WTC11 (cell line): ENCODE measurements at regions not wholly inside any gene's neighbourhood (a gene's known extent, or its start where the extent isn't known, plus 50 kb on each side); places are given as distances from the start of the nearest gene placed in this dataset.

Experiments
- ATAC-seq: fragments of 200-7000 bp; cut with Tn5 transposase; 2 replicates; pipeline ENCODE4 v1.10.0; 2021; ENCODE audit warnings: mild to moderate bottlenecking, moderate library complexity
- CTCF ChIA-PET: fragments of 300-600 bp; sonication (Branson Sonifier 250); formaldehyde crosslinking; loops from one replicate; lab custom pipeline; 2021; ENCODE audit warnings: antibody characterized with exemption; lab: Charles Lee
- POLR2A ChIA-PET: fragments of 350-600 bp; sonication (Branson Sonifier 250); formaldehyde crosslinking; loops from one replicate; lab custom pipeline; 2021; ENCODE audit warnings: antibody characterized with exemption; lab: Charles Lee
- DNase-seq: peaks from one replicate; pipeline ENCODE4 v3.0.0; 2021; ENCODE audit warnings: low spot score
- H3K27ac Mint-ChIP-seq: 2 replicates; pipeline ENCODE4 v1.8.0; 2021; ENCODE audit warnings: mixed read lengths
- H3K27me3 Mint-ChIP-seq: 2 replicates; pipeline ENCODE4 v1.8.0; 2021; ENCODE audit warnings: low read depth, mild to moderate bottlenecking, moderate library complexity, mixed read lengths
- H3K36me3 Mint-ChIP-seq: 2 replicates; pipeline ENCODE4 v1.8.0; 2021; ENCODE audit warnings: mixed read lengths
- H3K4me1 Mint-ChIP-seq: 2 replicates; pipeline ENCODE4 v1.8.0; 2022; ENCODE audit warnings: mixed read lengths
- H3K4me3 Mint-ChIP-seq: 2 replicates; pipeline ENCODE4 v1.8.0; 2021; ENCODE audit warnings: mild to moderate bottlenecking, moderate library complexity, mixed read lengths
- H3K9me3 Mint-ChIP-seq: 2 replicates; pipeline ENCODE4 v1.8.0; 2021; ENCODE audit warnings: mixed read lengths
- CREB1 ChIP-seq: sonication (generic); formaldehyde crosslinking; IDR thresholded peaks from 2 replicates; pipeline ENCODE4 v1.8.0; 2023; ENCODE audit warnings: mild to moderate bottlenecking, missing genetic modification reagents
- E2F4 ChIP-seq: sonication (generic); formaldehyde crosslinking; IDR thresholded peaks from 2 replicates; pipeline ENCODE4 v1.8.1; 2022; ENCODE audit warnings: low read depth, mild to moderate bottlenecking, moderate library complexity, missing genetic modification reagents, borderline replicate concordance
- FOXJ3 ChIP-seq: sonication (generic); formaldehyde crosslinking; IDR thresholded peaks from 2 replicates; pipeline ENCODE4 v1.9.0; 2021; ENCODE audit warnings: missing genetic modification reagents, mild to moderate bottlenecking, borderline replicate concordance
- GRHL2 ChIP-seq: fragments of 250-450 bp; sonication (Bioruptor Pico); IDR thresholded peaks from 2 replicates; pipeline ENCODE4 v1.8.0; 2022; ENCODE audit warnings: mild to moderate bottlenecking, moderate library complexity; ENCODE audit not compliant: insufficient replicate concordance, severe bottlenecking
- HMGA2 ChIP-seq: fragments of 250-450 bp; sonication (Bioruptor Pico); IDR thresholded peaks from 2 replicates; pipeline ENCODE4 v1.4.0; 2021; ENCODE audit warnings: mild to moderate bottlenecking, moderate library complexity
- NR2C2 ChIP-seq: sonication (generic); formaldehyde crosslinking; IDR thresholded peaks from 2 replicates; pipeline ENCODE4 v1.8.0; 2022; ENCODE audit warnings: mild to moderate bottlenecking, missing genetic modification reagents
- RORB ChIP-seq: fragments of 250-450 bp; sonication (Bioruptor Pico); IDR thresholded peaks from 2 replicates; pipeline ENCODE4 v1.9.0; 2021; ENCODE audit warnings: mild to moderate bottlenecking
- SOX15 ChIP-seq: fragments of 250-450 bp; sonication (Bioruptor Pico); IDR thresholded peaks from 2 replicates; pipeline ENCODE4 v1.9.0; 2021; ENCODE audit warnings: mild to moderate bottlenecking
- TCF7 ChIP-seq: sonication (generic); formaldehyde crosslinking; IDR thresholded peaks from 2 replicates; pipeline ENCODE4 v1.8.0; 2022; ENCODE audit warnings: mild to moderate bottlenecking, low read depth, missing genetic modification reagents, moderate library complexity
- TP53 ChIP-seq: sonication (generic); formaldehyde crosslinking; IDR thresholded peaks from 2 replicates; pipeline ENCODE4 v1.8.1; 2023; ENCODE audit warnings: mild to moderate bottlenecking, missing genetic modification reagents
- USF2 ChIP-seq: sonication (generic); formaldehyde crosslinking; IDR thresholded peaks from 2 replicates; pipeline ENCODE4 v1.8.1; 2023; ENCODE audit warnings: mild to moderate bottlenecking, missing genetic modification reagents, moderate library complexity
- ZNF263 ChIP-seq: sonication (generic); formaldehyde crosslinking; IDR thresholded peaks from 2 replicates; pipeline ENCODE4 v1.8.1; 2022; ENCODE audit warnings: low read depth, mild to moderate bottlenecking, moderate library complexity, missing genetic modification reagents
- ZNF423 ChIP-seq: fragments of 250-450 bp; sonication (Bioruptor Pico); IDR thresholded peaks from 2 replicates; pipeline ENCODE4 v2.1.2; 2022; ENCODE audit warnings: mild to moderate bottlenecking, moderate library complexity
- ZNF512 ChIP-seq: sonication (generic); formaldehyde crosslinking; IDR thresholded peaks from 2 replicates; pipeline ENCODE4 v1.8.1; 2022; ENCODE audit warnings: missing genetic modification reagents, borderline replicate concordance
- ZNF671 ChIP-seq: fragments of 250-450 bp; sonication (Bioruptor Pico); IDR thresholded peaks from 2 replicates; pipeline ENCODE4 v1.8.0; 2021; ENCODE audit warnings: mild to moderate bottlenecking
- TF ChIP-seq, protein P1 (sequence below): sonication (generic); formaldehyde crosslinking; IDR thresholded peaks from 2 replicates; pipeline ENCODE4 v1.8.0; 2022; ENCODE audit warnings: mild to moderate bottlenecking, missing genetic modification reagents
- TF ChIP-seq, protein P2 (sequence below): sonication (generic); formaldehyde crosslinking; IDR thresholded peaks from 2 replicates; pipeline ENCODE4 v1.8.0; 2023; ENCODE audit warnings: missing genetic modification reagents, mild to moderate bottlenecking, borderline replicate concordance
- TF ChIP-seq, protein P3 (sequence below): sonication (generic); formaldehyde crosslinking; IDR thresholded peaks from 2 replicates; pipeline ENCODE4 v1.8.0; 2022; ENCODE audit warnings: mild to moderate bottlenecking, missing genetic modification reagents

- no peak for TF ChIP-seq ZNF512 (CRISPR knock-in tag)
These were observed 118.2 kb downstream of the RTP5 start (continued) for GRCh38 chr2:241987726-241988125.

GRCh38 chr2:241988146-241988545 lies 118.6 kb downstream of the RTP5 start:
- peaks cover 2% of the 10 kb centered on the region; the same call in 1 of the 2 replicates for H3K27me3 Mint-ChIP-seq
- no peak overlapping the region for H3K4me3 Mint-ChIP-seq
- H3K36me3 Mint-ChIP-seq = peaks cover 14% of the 10 kb centered on the region
- ChIA-PET POLR2A (no interaction called here), CTCF (no interaction called here)
- peaks cover 35% of the 10 kb centered on the region for H3K9me3 Mint-ChIP-seq
- TF ChIP-seq USF2 (CRISPR knock-in tag) (no peak), ZNF671 (CRISPR knock-in tag) (no peak), TP53 (CRISPR knock-in tag) (no peak), GRHL2 (no peak), FOXJ3 (CRISPR knock-in tag) (no peak), SOX15 (CRISPR knock-in tag) (no peak), ZNF423 (CRISPR knock-in tag) (no peak)
- TF ChIP-seq, protein P1, sequence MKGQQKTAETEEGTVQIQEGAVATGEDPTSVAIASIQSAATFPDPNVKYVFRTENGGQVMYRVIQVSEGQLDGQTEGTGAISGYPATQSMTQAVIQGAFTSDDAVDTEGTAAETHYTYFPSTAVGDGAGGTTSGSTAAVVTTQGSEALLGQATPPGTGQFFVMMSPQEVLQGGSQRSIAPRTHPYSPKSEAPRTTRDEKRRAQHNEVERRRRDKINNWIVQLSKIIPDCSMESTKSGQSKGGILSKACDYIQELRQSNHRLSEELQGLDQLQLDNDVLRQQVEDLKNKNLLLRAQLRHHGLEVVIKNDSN = no peak
- no peak for DNase-seq
- ATAC-seq = no peak
- H3K27ac Mint-ChIP-seq = no peak overlapping the region
- no peaks in the 10 kb centered on the region for H3K4me1 Mint-ChIP-seq

- Mint-ChIP-seq H3K27ac (no peak overlapping the region), H3K9me3 (peaks cover 35% of the 10 kb centered on the region), H3K27me3 (peaks cover under 1% of the 10 kb centered on the region; the same call in 1 of the 2 replicates), H3K36me3 (peaks cover 14% of the 10 kb centered on the region)
- CTCF ChIA-PET = no interaction called here
- ATAC-seq = no peak
- TF ChIP-seq TCF7 (CRISPR knock-in tag) (no peak), HMGA2 (CRISPR knock-in tag) (no peak), NR2C2 (CRISPR knock-in tag) (no peak), CREB1 (CRISPR knock-in tag) (no peak), RORB (CRISPR knock-in tag) (no peak), ZNF263 (CRISPR knock-in tag) (no peak), E2F4 (no peak), ZNF512 (CRISPR knock-in tag) (no peak)
- TF ChIP-seq, protein P2, sequence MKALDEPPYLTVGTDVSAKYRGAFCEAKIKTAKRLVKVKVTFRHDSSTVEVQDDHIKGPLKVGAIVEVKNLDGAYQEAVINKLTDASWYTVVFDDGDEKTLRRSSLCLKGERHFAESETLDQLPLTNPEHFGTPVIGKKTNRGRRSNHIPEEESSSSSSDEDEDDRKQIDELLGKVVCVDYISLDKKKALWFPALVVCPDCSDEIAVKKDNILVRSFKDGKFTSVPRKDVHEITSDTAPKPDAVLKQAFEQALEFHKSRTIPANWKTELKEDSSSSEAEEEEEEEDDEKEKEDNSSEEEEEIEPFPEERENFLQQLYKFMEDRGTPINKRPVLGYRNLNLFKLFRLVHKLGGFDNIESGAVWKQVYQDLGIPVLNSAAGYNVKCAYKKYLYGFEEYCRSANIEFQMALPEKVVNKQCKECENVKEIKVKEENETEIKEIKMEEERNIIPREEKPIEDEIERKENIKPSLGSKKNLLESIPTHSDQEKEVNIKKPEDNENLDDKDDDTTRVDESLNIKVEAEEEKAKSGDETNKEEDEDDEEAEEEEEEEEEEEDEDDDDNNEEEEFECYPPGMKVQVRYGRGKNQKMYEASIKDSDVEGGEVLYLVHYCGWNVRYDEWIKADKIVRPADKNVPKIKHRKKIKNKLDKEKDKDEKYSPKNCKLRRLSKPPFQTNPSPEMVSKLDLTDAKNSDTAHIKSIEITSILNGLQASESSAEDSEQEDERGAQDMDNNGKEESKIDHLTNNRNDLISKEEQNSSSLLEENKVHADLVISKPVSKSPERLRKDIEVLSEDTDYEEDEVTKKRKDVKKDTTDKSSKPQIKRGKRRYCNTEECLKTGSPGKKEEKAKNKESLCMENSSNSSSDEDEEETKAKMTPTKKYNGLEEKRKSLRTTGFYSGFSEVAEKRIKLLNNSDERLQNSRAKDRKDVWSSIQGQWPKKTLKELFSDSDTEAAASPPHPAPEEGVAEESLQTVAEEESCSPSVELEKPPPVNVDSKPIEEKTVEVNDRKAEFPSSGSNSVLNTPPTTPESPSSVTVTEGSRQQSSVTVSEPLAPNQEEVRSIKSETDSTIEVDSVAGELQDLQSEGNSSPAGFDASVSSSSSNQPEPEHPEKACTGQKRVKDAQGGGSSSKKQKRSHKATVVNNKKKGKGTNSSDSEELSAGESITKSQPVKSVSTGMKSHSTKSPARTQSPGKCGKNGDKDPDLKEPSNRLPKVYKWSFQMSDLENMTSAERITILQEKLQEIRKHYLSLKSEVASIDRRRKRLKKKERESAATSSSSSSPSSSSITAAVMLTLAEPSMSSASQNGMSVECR (CRISPR knock-in tag) = no peak
- TF ChIP-seq, protein P3, sequence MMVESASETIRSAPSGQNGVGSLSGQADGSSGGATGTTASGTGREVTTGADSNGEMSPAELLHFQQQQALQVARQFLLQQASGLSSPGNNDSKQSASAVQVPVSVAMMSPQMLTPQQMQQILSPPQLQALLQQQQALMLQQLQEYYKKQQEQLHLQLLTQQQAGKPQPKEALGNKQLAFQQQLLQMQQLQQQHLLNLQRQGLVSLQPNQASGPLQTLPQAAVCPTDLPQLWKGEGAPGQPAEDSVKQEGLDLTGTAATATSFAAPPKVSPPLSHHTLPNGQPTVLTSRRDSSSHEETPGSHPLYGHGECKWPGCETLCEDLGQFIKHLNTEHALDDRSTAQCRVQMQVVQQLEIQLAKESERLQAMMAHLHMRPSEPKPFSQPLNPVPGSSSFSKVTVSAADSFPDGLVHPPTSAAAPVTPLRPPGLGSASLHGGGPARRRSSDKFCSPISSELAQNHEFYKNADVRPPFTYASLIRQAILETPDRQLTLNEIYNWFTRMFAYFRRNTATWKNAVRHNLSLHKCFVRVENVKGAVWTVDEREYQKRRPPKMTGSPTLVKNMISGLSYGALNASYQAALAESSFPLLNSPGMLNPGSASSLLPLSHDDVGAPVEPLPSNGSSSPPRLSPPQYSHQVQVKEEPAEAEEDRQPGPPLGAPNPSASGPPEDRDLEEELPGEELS (CRISPR knock-in tag) = no peak
- TF ChIP-seq, all 79 proteins: peak for 0
- Mint-ChIP-seq H3K4me1 (no peaks in the 10 kb centered on the region), H3K4me3 (no peak overlapping the region)
- POLR2A ChIA-PET = no interaction called here
- no peak for DNase-seq
These were observed 119.5 kb downstream of the RTP5 start for GRCh38 chr2:241989074-241989473.
